C1 segment of cervical spinal cord (tissue), 14 donors: ENCODE measurements at regions not wholly inside any gene's neighbourhood (a gene's known extent, or its start where the extent isn't known, plus 50 kb on each side); places are given as distances from the start of the nearest gene placed in this dataset.
"Not testable (repeated sequence)": the region's sequence is repeated elsewhere in the genome, so short reads cannot be mapped to it uniquely, and the experiment has no call there.

Source experiments
- DNase-seq, 14 donors: peaks; one replicate each; lab custom pipeline; 2025; lab: John Stamatoyannopoulos, UW

- DNase-seq: no peak
These were observed 320.8 kb downstream of the SOX4 start for GRCh38 chr6:21914121-21914973.

GRCh38 chr6:21915707-21916260 is 322.2 kb downstream of the SOX4 start:
- DNase-seq: no peak

DNA sequence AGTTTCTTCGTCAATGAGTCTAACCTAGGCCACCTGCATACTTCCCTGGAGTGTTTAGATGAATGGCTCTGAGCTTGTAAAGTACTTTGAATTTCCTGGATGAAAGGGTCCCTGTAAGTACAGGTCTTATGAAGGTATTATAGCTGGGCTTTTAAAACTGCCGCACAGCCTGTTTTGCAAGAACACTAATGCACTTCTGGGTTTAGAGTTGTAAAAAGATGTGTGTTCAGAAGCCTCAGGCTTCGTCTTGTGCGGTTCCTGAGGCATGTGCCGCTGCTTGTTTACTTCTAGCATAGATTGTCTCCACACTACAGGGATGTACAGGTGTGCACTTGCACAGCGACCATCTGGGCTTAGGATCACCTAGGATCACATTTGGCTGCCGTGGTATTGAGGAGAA is 324.5 kb downstream of the SOX4 start:
- DNase-seq: no peak

- DNase-seq: no peak
These were observed 325.1 kb downstream of the SOX4 start for GRCh38 chr6:21918666-21919065.

DNA sequence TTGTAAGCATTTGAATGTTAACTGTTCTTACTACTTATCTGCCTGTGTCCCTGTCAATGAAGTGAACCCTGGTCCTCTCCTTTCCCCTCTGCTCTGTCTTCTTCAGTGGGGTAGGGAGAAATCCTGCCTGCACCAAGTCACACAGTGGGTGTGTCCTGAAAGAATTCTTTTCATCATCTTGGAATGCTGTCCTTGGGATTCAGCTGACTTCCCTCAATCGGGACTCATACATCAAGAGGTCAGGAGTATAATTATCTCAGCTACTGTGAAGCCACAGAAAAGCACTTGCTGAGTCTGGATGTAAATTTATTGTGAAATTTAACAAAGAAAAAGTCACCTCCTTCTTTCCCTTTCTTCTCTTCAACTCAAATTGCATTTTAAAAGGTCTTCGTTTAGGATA is 328.5 kb downstream of the SOX4 start:
- no peak for DNase-seq

DNA sequence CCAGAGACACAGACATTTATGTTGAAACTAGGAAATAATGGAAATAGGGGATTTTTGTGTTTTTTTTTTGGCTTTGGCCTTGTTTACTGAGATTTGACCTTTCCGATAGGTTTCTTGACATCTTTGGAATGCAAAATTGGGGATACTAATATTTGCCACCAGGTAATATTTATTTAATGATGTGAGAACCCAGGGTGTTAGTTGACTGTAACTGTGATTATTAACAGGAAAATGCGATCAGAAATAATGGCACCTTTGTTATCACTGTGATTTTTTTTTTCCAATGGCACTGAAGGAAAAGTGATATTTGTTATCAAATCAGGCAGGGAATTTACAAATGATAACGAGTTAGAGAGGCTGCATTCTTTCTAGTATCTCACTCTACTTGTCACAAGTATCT is 330.5 kb downstream of the SOX4 start:
- no peak for DNase-seq

DNA sequence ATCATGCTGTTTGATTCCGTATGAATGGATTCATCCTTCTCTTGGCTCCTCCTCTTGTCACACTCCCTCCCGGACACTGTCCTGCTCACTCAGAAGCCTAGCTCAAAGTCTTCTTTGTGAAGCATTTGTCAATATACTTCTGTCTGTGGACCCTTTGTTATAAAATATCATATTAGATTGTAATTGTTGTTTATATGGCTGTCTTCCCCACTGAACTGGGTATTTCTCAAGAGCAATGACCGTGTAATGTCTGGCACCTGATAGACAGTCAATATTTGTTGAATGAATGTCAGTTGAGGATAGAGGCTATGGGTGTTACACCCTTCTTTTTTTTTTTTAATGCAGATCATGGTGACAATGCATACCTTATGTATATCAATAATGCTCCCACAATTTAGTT is 335.3 kb downstream of the SOX4 start:
- no peak for DNase-seq

DNA sequence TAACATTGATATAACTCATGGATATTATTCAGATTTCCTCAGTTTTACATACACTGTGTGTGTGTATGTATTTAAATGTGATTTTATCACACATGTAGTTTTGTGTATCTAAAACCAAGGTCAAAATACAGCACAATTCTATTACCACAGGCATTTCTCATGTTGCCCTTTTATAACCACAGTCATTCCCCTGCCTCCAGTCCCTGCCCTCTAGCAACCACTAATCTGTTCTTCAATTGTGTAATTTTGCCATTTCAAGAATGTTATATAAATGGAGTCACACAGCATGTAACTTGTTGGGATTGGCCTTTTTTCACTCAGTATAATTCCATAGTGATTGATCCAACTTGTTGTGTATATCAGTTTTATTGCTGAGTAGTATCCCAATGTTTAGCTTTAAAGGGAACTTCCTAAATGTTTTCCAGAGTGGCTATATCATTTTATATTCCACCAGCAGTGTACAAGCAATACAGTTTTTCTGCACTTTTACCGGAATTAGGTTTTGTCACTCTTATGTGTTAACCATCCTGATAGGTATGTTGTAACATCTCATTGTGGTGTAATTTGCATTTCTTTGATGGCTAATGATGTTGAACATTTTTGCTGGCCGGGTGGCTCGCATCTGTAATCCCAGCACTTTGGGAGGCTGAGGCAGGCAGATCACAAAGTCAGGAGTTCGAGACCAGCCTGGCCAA is 338.2 kb downstream of the SOX4 start:
- no peak for DNase-seq

- DNase-seq: no peak
These were observed 339.8 kb downstream of the SOX4 start for GRCh38 chr6:21933351-21933750.

DNA sequence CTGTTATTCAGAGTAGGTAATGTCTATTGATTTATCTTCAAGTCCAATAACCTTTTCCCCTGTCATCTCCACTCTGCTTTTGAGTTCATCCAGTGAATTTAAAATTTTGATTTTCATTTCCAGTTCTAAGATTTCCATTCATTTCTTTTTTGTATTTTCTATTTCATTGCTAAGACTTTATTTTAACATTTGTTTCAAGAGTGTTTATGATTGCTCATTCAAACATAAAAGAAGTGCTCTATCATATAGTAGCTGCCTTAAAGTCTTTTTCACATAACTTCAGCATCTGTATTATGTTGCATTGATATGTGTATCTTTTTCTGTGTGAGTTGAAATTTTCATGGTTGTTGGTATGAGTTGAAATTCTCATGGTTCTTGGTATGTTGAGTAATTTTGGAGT is 341.6 kb downstream of the SOX4 start:
- DNase-seq: no peak

- no peak for DNase-seq
These were observed 342.0 kb downstream of the SOX4 start for GRCh38 chr6:21935561-21936028.

DNA sequence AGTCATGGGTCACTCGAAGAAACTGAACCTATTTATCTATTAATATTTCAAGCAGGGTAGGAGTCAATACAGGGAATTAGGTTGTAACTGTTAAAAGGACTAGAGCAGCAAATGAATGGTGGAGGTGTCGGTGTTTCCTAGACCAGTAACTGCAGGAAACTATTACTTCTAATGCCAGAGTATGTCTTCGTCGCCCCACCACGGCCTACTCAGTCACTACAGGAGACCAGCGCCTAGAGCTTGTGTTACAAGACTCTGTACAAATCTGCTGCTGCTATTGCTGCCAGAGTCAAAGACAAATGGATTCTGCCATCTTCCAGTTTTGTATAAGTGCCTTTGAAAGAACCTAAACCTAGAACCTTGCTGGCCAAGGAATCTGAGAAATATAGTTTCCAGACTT is 343.9 kb downstream of the SOX4 start:
- no peak for DNase-seq

GRCh38 chr6:21939066-21939465 is 345.5 kb downstream of the SOX4 start:
- not testable (repeated sequence) for DNase-seq

GRCh38 chr6:21941926-21942325 is 348.4 kb downstream of the SOX4 start:
- DNase-seq: no peak

DNA sequence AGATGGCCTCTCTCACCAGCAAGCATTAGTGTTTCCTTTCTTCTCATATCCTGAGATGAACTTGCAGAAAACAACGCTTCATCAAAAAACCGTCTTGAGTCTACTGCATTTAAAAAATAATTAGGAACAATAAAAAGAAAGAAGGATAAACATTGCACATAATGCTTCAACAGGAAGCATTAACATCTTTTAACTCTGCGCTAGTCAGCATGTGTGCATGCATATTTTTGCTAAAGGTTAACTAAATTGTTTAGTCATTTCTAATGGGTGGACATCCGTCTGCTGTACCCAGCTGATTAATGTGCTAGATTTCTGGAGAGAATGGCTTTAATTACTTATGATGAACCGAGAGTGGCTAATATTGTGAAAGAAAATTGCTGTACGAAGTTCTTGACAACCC is 349.3 kb downstream of the SOX4 start:
- no peak for DNase-seq

GRCh38 chr6:21946298-21946783 is 350.5 kb downstream of the PRL start:
- DNase-seq: no peak

GRCh38 chr6:21947227-21947626 is 349.6 kb downstream of the PRL start:
- DNase-seq: not testable (repeated sequence)

DNA sequence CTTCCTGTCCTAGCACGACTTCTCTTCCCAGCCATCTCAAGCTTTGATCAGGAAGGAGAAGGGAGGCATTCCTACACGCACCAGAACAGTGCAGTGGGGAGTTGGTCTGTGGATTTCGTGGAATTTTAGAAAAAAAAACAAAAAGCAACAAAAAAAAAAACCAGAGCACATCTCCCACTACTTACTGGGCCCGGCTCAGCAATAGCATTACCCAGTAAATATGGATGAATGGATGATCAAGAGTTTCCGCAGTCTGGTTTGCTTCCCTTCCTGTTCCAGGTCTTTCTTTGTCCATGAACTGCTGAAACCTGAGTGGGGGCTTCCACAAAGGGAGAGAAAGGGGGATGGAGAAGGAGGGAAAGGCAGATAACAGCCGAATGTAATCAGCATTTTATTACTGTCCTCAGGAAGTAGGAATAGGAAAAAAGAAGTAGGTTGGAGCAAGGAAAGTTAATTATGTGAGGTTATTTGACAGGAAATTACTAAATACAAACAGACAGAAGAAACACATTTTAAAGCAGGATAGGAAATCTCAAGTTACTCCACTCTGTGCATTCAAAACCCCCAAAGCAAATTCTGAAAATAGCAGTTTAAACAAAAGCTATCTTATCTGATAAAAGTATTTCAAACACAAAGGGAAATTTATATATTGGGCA is 349.0 kb downstream of the PRL start:
- no peak for DNase-seq

DNA sequence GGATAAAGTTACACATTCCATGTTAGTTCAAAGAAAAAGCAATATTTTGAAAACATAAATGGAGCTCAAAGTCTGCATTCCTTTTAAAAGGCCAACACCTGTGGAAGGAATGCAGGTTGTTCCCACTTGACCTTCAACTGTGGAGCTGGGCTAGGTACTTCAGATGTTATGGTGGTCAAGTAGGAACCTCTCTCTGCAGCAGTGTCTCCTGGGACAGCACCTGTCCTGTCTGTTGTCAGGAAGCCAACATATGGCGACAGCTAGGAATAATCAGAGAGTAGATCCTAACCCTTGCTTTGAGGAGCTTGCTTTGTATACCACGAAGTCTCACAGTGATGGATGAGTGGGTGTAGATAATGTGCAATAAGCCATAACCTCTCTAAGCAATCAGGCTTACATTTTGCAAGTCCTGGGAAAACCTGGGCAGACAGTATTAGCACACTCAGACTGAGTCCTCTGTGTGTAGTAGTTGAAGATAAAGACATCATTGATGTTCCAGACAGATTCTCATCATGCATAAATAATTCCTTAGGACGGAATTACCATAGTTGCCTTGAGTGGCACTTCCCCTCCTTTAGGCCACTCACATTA is 347.5 kb downstream of the PRL start:
- no peak for DNase-seq

DNA sequence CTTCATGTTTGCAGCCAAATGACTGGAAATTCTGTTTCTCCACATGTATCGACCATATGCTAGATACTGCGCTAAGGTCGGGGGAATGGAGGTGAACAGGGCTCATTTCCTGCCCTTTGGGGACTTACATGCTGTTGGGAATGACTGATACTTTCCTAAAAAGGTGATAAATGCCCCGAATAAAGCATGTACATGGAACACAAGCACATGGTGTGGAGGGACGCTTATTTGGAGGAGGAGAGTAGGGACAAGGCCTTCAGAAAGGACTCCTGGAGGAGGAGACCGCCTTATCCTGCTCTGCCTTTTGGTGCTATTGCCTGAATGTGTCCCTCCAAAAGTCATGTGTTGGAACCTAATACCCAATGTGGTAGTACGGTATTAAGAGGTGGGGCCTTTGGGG is 344.5 kb downstream of the PRL start:
- no peak for DNase-seq
